HG03159 (cell line): ENCODE measurements at regions not wholly inside any gene's neighbourhood (a gene's known extent, or its start where the extent isn't known, plus 50 kb on each side); places are given as distances from the start of the nearest gene placed in this dataset.

Source experiments
- ATAC-seq: cut with Tn5 transposase; IDR thresholded peaks from one replicate; pipeline ENCODE4 v1.9.1; 2021; ENCODE audit warnings: mild to moderate bottlenecking, moderate library complexity; ENCODE audit not compliant: unreplicated experiment

DNA sequence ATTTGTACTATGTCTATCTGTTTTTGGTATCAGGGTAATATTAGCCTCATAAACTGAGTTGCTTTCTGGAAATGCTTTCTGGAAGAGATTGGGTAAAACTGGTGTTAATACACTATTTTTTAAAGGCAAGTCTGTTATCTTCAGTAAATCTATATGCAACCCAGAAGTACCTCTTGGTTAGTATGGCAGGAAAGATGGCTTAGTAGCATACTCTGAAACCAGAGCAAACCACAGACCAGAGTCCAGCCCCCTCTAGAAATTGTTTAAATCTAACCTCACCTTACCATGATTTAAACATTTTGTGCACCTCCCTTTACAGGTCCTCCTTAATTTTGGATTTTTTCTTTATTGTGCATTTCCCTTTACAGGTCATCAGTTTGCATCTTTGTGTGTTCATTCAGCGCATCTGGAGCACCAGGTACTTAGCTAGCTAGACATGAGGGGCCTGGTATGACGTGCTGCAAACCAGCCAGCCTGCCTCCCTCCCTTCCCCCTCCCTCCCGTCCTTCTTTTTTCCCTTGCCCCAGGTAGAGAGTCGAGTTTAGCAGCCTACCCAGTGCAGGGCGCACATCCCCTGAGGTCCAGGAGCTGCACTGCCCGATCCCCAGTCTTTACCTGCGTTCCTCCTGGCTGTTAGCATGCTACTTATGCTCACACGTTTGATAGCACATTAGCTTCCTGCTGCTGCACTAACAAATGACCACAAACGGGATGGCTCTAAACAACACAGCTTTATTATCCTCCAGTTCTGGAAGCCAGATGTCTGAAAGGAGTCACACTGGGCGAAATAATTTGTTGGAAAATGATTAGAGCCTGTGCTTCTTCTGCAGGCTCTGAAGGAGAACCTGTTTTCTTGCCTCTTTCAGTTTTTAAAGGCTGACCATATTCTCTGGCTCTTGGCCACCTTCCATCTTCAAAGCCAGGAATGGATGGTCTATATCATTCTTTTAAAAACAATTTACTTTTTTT is 299.9 kb upstream of the HABP2 start:
- no peak for ATAC-seq

- no peak for ATAC-seq
Observed at GRCh38 chr10:113259576-113260226, 293.2 kb upstream of the HABP2 start.

GRCh38 chr10:113261161-113261560 is 291.7 kb upstream of the HABP2 start:
- no peak for ATAC-seq

GRCh38 chr10:113261611-113262091 is 291.2 kb upstream of the HABP2 start:
- ATAC-seq: no peak

GRCh38 chr10:113263056-113263455 is 289.8 kb upstream of the HABP2 start:
- ATAC-seq: no peak

DNA sequence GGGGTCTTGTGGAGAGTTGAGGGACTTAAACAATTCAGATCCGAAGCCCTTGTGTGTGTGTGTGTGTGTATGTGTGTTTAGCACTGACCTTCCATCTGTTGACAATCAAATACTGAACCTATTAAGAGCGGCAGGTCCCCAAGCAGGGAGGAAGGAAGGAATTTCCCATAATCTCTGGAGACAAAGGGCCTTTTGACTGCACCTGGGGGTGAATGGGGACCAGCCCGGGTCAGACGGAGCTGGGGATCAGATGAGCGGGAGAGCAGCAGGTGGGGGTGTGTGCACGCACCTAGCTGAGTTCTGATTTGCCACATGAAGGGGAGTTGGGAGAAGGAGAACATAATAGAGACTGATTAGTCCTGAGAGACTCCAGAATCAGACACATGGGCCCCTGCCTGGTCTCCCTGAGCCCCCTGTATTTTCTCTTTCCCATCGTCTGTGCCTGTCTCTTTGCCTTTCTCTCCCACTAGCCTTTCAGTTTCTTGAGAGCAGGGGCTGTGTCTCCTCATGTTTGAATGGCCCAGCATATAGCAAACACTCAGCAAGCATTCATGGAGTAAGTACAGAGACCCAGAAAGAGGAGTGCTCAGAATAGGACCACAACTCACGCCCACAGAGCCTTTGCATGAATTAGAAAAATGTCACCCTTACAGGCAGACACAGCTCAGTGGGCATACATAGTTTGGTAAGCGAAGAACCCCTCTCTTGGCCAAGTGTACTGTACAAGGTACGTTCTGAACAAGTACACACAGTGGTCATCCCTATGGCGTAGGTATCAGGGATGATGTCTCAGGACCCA is 288.3 kb upstream of the HABP2 start:
- ATAC-seq: no peak

- no peak for ATAC-seq
Observed at GRCh38 chr10:113266147-113266546, 286.7 kb upstream of the HABP2 start.

- ATAC-seq: no peak
Observed at GRCh38 chr10:113267619-113268562, 285.0 kb upstream of the HABP2 start.

DNA sequence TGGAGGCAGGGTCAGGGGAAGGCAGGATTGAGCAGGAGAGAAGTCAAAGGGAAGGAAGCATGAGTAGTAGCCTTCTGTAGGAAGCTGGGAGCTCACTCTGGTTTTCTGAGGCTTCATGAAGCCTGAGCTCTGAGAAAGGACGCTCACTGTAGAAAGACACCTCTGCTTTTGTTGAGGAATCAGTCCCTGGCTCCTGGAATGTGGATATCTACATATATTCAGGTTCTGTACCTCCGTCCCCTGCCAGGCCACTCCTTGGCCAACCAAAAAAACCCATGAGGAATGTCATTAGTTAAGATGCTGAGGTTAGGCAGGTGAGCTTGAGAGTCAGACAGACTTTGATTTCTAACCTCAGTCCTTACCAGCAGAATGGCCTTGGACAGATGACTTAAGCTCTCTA is 283.5 kb upstream of the HABP2 start:
- ATAC-seq: no peak

DNA sequence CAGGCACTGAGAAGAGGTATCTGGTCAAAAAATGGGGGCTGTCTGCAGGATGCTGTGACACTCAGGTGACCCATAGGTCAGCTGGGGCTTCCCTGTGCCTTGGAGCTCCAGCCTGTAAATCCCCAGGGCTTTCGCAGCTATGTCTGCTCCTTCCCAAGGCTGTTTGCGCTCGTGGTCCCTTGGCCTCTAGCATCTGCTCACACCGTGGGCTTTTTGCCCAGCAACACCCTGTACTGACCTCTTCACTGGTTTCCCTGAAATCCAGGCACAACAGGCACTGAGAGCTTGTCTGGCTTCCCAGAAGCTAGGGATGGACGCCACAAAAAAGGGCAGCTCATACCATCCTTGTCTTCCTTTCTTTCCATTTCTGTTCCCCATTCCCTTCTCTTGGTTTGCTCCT is 280.3 kb upstream of the HABP2 start:
- ATAC-seq: no peak

GRCh38 chr10:113273181-113274163 is 279.4 kb upstream of the HABP2 start:
- ATAC-seq: no peak

DNA sequence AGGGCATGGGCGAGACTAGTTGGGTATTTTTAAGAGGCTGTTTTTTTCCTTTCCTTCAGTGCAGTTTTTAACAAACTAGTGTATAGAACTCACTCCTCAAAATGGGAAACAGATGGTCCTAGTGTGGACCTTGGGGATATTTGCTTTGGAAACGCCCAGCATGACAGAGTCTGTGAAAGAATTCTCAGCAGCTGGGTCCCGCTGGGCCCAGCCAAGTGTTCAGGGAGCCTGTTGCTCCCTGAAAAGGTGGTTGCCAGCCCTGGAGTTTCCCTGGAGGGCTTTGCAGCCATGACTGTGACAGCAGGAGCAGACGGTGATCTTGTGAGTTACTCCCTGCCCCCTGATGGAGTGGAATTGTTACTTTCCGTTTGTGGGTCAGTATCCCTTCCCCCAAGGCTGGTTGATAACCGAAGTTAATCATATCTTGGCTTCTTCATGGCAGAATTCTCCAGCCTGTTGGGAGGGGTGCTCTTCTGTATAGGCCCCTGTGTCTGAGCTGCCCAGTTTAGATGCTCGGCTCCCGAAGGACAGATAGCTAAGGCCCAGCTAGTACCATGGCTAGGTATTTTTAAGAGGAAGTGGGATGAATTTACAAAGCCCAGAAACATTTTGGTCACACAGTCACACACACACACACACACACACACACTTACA is 278.6 kb upstream of the HABP2 start:
- no peak for ATAC-seq

- no peak for ATAC-seq
Observed at GRCh38 chr10:113278221-113278620, 274.6 kb upstream of the HABP2 start.

- ATAC-seq: no peak
Observed at GRCh38 chr10:113278664-113279063, 274.2 kb upstream of the HABP2 start.

DNA sequence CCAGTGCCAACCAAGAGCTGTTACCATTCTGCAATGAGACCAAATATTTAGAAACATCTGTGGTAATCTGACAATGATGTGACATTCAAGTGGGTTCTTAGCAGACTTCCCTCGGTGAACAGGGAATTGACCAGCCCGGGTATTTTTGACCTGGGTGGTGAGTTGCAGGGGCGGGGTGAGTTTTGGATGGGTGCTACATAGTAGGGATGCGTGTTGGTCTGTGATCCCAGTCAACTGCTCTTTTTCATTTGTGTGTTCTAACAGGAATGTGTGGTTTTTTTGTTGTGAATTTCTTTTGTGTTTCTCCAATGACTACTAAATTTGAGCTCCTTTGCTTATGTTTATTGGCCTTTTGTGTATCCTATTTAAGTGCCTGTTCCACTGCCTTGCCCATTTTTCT is 273.6 kb upstream of the HABP2 start:
- no peak for ATAC-seq

DNA sequence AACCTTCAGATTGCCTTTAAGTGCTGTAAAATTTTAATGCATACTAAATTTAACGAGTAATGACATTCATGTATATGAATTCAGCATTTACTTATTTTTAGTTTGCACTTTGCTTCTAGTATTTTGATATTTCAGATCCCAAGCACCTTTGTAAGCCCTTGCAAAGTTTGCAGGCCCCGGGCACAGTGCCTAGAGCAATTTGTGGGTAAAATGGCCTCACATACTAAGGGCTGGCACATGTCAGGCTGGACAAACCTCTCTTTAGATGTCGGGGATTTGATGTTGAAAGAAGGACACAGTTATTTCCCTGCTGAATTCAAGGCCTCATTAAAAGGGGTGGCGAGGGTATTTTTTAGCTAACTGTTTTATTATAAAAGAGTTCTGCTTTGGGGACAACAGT is 270.3 kb upstream of the HABP2 start:
- ATAC-seq: no peak

DNA sequence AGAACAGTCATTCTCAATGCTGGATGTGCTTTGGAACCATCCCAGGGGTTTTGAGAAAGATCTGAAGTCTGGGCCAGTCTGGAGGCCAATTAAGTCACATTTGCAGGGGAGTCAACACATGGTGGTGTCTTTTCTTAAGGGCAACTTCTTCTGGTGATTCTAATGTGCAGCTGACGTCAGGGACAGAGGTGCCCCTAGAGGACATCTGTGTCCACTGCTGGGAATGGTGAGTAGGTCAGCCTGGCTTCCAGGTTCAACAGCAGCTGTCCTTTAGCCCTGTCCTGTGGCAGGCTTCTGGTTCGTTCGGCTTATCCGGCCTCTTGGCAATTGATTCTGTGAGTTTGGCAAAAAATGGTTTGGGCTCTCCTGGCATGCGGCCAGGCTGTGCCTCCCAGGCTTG is 269.7 kb upstream of the HABP2 start:
- no peak for ATAC-seq

DNA sequence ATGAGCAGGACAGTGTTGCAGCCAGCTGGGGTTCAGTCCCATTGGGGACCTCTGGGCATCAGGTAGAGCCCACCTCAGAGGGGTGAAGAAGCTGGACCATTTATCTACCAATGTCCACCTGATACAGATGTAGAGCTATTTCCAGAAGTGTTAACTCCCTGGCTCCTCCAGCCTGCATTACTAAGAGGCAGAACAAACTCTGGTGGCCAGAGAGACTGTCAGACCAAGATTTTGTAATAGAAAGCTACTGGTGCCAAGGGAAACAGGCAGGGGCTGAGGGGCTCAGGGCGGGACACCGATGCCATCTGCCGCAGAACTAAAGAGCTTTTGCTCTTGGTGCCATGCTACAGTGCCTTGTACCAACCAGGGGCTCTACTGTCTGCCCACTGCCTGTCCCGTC is 268.2 kb upstream of the HABP2 start:
- ATAC-seq: no peak
